Endothelial cell of umbilical vein (primary cell): ENCODE measurements at regions not wholly inside any gene's neighbourhood (a gene's known extent, or its start where the extent isn't known, plus 50 kb on each side); places are given as distances from the start of the nearest gene placed in this dataset.

Source experiments
- BruUV-seq: library from RNA; stranded (reverse); fragments of 400-500 nt; replicated peaks from 2 replicates; lab custom pipeline; 2021; lab: Mats Ljungman, UMichigan
- CTCF ChIA-PET: fragments of 300-600, 350-600 bp; sonication (Branson Sonifier 250); formaldehyde crosslinking; loops from one replicate; lab custom pipeline; 2021; ENCODE audit warnings: antibody characterized with exemption, inconsistent platforms; lab: Charles Lee
- POLR2A ChIA-PET: fragments of 300-600, 350-600 bp; sonication (Branson Sonifier 250); formaldehyde crosslinking; loops from one replicate; lab custom pipeline; 2021; ENCODE audit warnings: antibody characterized with exemption, inconsistent platforms; lab: Charles Lee
- DNase-seq: peaks from one replicate; pipeline ENCODE4 v3.0.0-alpha.2; 2011; ENCODE audit warnings: low read depth, low spot score
- FAIRE-seq: peaks from 2 replicates; lab custom pipeline; 2011; peaks lifted over from hg19 to GRCh38; lab: Jason Lieb, UNC
- H2AFZ ChIP-seq: 2 replicates; pipeline ENCODE4 v1.6.0; 2012; ENCODE audit warnings: low read depth, low read length, control low read depth, inconsistent platforms
- H3K27ac ChIP-seq: 2 replicates; pipeline ENCODE4 v1.5.1; 2011; ENCODE audit warnings: low read depth, mild to moderate bottlenecking, control low read depth, low read length, moderate library complexity; ENCODE audit not compliant: insufficient read depth
- H3K27me3 ChIP-seq, 2 experiments: 2 replicates each; pipeline versions ENCODE4 v1.6.0 to v1.6.1; 2011; ENCODE audit warnings: low read length in 2 of 2, mixed read lengths in 1 of 2; ENCODE audit not compliant: control insufficient read depth in 2 of 2, insufficient read depth in 2 of 2
- H3K36me3 ChIP-seq, 2 experiments: 2 replicates in 1 of 2; 3 replicates in 1 of 2; pipeline ENCODE4 v1.5.1; 2011; ENCODE audit warnings: low read length in 2 of 2, mild to moderate bottlenecking in 1 of 2, moderate library complexity in 1 of 2; ENCODE audit not compliant: control insufficient read depth in 2 of 2, insufficient read depth in 2 of 2; ENCODE audit errors: extremely low read depth in 1 of 2
- H3K4me1 ChIP-seq: 3 replicates; pipeline ENCODE4 v1.5.1; 2011; ENCODE audit warnings: mild to moderate bottlenecking, low read length; ENCODE audit not compliant: control insufficient read depth, insufficient read depth; ENCODE audit errors: extremely low read depth
- H3K4me2 ChIP-seq: 2 replicates; pipeline ENCODE4 v1.6.1; 2011; ENCODE audit warnings: low read length, control low read depth, mixed read lengths; ENCODE audit not compliant: insufficient read depth
- H3K4me3 ChIP-seq, 3 experiments: fragments of 200-600 bp in 1 of 3; sonication (generic), shearing (Covaris generic) in 1 of 3; replicated peaks in 1 of 3; 2 replicates each; pipeline ENCODE4 v1.5.1; 2011 to 2016; ENCODE audit warnings: control low read depth in 3 of 3, low read length in 3 of 3, mild to moderate bottlenecking in 2 of 3, inconsistent platforms in 1 of 3, low read depth in 1 of 3, moderate library complexity in 1 of 3; ENCODE audit not compliant: insufficient read depth in 1 of 3
- H3K79me2 ChIP-seq: 2 replicates; pipeline ENCODE4 v1.6.0; 2012; ENCODE audit warnings: low read length, inconsistent platforms; ENCODE audit not compliant: control insufficient read depth, insufficient read depth
- H3K9ac ChIP-seq: replicated peaks from 2 replicates; pipeline ENCODE3; 2011; ENCODE audit warnings: low read length, control low read depth; ENCODE audit not compliant: insufficient read depth; ENCODE audit errors: extremely low read depth
- H3K9me1 ChIP-seq: replicated peaks from 3 replicates; pipeline ENCODE4 v1.6.0; 2011; ENCODE audit warnings: mild to moderate bottlenecking, low read length; ENCODE audit not compliant: control insufficient read depth, insufficient read depth; ENCODE audit errors: extremely low read depth
- H3K9me3 ChIP-seq: replicated peaks from 2 replicates; pipeline ENCODE4 v1.5.1; 2012; ENCODE audit warnings: low read length, inconsistent platforms; ENCODE audit not compliant: control insufficient read depth, insufficient read depth
- H4K20me1 ChIP-seq: replicated peaks from 2 replicates; pipeline ENCODE3; 2011; ENCODE audit warnings: mild to moderate bottlenecking, low read length; ENCODE audit not compliant: control insufficient read depth, insufficient read depth; ENCODE audit errors: extremely low read depth
- CTCF ChIP-seq, 2 donors: IDR thresholded peaks; 1 replicate in 1 of 2; 2 replicates in 1 of 2; pipeline ENCODE4 v1.5.1; 2011; ENCODE audit warnings: low read length in 2 of 2, mild to moderate bottlenecking in 2 of 2, moderate library complexity in 2 of 2, control low read depth in 1 of 2, inconsistent platforms in 1 of 2, low read depth in 1 of 2; ENCODE audit not compliant: insufficient read depth in 1 of 2; ENCODE audit errors: extremely low read depth in 1 of 2
- EZH2 ChIP-seq: IDR thresholded peaks from 2 replicates; pipeline ENCODE4 v1.6.1; 2012; ENCODE audit warnings: borderline replicate concordance, low read depth, mild to moderate bottlenecking, moderate library complexity, low read length, inconsistent platforms; ENCODE audit not compliant: severe bottlenecking
- FOS ChIP-seq: IDR thresholded peaks from 2 replicates; pipeline ENCODE4 v1.6.1; 2011; ENCODE audit warnings: mild to moderate bottlenecking, low read length, moderate library complexity, borderline replicate concordance; ENCODE audit not compliant: insufficient read depth
- GATA2 ChIP-seq: IDR thresholded peaks from 2 replicates; pipeline ENCODE4 v1.7.0; 2011; ENCODE audit warnings: low read depth, mild to moderate bottlenecking, moderate library complexity, mixed read lengths, low read length; ENCODE audit not compliant: insufficient read length, insufficient read depth
- JUN ChIP-seq: IDR thresholded peaks from 2 replicates; pipeline ENCODE4 v1.6.1; 2011; ENCODE audit warnings: borderline replicate concordance, low read depth; ENCODE audit not compliant: insufficient read length, insufficient read depth
- MAX ChIP-seq: IDR thresholded peaks from 2 replicates; pipeline ENCODE4 v1.6.1; 2011; ENCODE audit not compliant: insufficient read depth, insufficient read length
- MYC ChIP-seq: IDR thresholded peaks from one replicate; pipeline ENCODE4 v1.6.1; 2011; ENCODE audit warnings: mild to moderate bottlenecking, low read depth, low read length
- POLR2A ChIP-seq: IDR thresholded peaks from 2 replicates; pipeline ENCODE4 v1.6.1; 2012; ENCODE audit warnings: low read depth, mild to moderate bottlenecking, control low read depth, low read length
- POLR2AphosphoS5 ChIP-seq: IDR thresholded peaks from 2 replicates; pipeline ENCODE4 v1.6.1; 2012; ENCODE audit warnings: low read depth, mild to moderate bottlenecking, control low read depth, low read length, moderate library complexity; ENCODE audit not compliant: insufficient read depth
- dilution Hi-C: fragments of 300-500 bp; cut with MboI; formaldehyde crosslinking; loops from one replicate; pipeline ENCODE4 v1.15.0; 2019; ENCODE audit warnings: low sequenced_read_pairs; ENCODE audit not compliant: extremely low pct_ligation_motif_present
- intact Hi-C: fragments of 100-400 bp; cut with micrococcal nuclease; formaldehyde crosslinking; loops from one replicate; pipeline ENCODE4 v1.10.0; 2022

- Histone ChIP-seq H3K9me1 (no peaks in the 10 kb centered on the region), H3K79me2 (no peaks in the 10 kb centered on the region), H3K4me3 (no peak overlapping the region), H3K27ac (no peak overlapping the region), H4K20me1 (no peaks in the 10 kb centered on the region), H3K36me3 (no peaks in the 10 kb centered on the region), H3K4me2 (no peak overlapping the region), H3K4me1 (no peaks in the 10 kb centered on the region), H2AFZ (no peak overlapping the region), H3K9me3 (no peaks in the 10 kb centered on the region), H3K9ac (no peak overlapping the region), H3K27me3 (no peaks in the 10 kb centered on the region)
- dilution Hi-C loops (no loop called here), intact Hi-C loops (no loop called here)
- FAIRE-seq: no peak
- CTCF ChIA-PET: no interaction called here
- POLR2A ChIA-PET: no interaction called here
- no TSS peak for BruUV-seq
- DNase-seq: no peak
- TF ChIP-seq FOS: no peak
- TF ChIP-seq EZH2: no peak
- TF ChIP-seq POLR2AphosphoS5: no peak
- no peak for TF ChIP-seq MYC
- no peak for TF ChIP-seq GATA2
- TF ChIP-seq JUN: no peak
- TF ChIP-seq POLR2A: no peak
Observed at GRCh38 chr13:99703908-99704307, 202.6 kb downstream of the TM9SF2 start.

- FAIRE-seq: no peak
Observed at GRCh38 chr13:99702687-99703319, 201.5 kb downstream of the TM9SF2 start.

More at GRCh38 chr13:99702687-99703319, 201.5 kb downstream of the TM9SF2 start:
- no peak overlapping the region for H3K4me3 ChIP-seq
- H3K27ac ChIP-seq: no peak overlapping the region
- no peaks in the 10 kb centered on the region for H3K4me1 ChIP-seq
- no peaks in the 10 kb centered on the region for H3K9me3 ChIP-seq
- H3K79me2 ChIP-seq: no peaks in the 10 kb centered on the region
- H3K36me3 ChIP-seq: no peaks in the 10 kb centered on the region
- H2AFZ ChIP-seq: no peak overlapping the region
- dilution Hi-C loops (no loop called here), intact Hi-C loops (no loop called here)
- no peaks in the 10 kb centered on the region for H3K27me3 ChIP-seq
- ChIA-PET POLR2A (no interaction called here), CTCF (no interaction called here)
- no peaks in the 10 kb centered on the region for H4K20me1 ChIP-seq
- TF ChIP-seq FOS: no peak
- TF ChIP-seq JUN: no peak
- TF ChIP-seq EZH2: no peak
- no peak for TF ChIP-seq MYC
- no peak for TF ChIP-seq GATA2
- TF ChIP-seq POLR2AphosphoS5: no peak
- no peak for TF ChIP-seq CTCF (IDR thresholded peaks at IDR 0.05; ENCODE audit: extremely low read depth in 1 of 2, insufficient read depth in 1 of 2, low read depth in 1 of 2, low read length in 2 of 2)
- no peak for TF ChIP-seq MAX
- no peak for TF ChIP-seq POLR2A
- no peak overlapping the region for H3K9ac ChIP-seq
- H3K4me2 ChIP-seq: no peak overlapping the region
- no peak for DNase-seq
- no TSS peak for BruUV-seq
- no peaks in the 10 kb centered on the region for H3K9me1 ChIP-seq
